ENCODE measurements at regions not wholly inside any gene's neighbourhood (a gene's known extent, or its start where the extent isn't known, plus 50 kb on each side); places are given as distances from the start of the nearest gene placed in this dataset.
"Not testable (repeated sequence)": the region's sequence is repeated elsewhere in the genome, so short reads cannot be mapped to it uniquely, and the experiment has no call there.

GRCh38 chr7:29637374-29637773 is 73.7 kb downstream of the PRR15 start:
- Histone ChIP-seq H3K9ac (ENCODE audit: low read depth in 1 of 2, low read length in 2 of 2) (no peak overlapping the region), H3K27me3 (ENCODE audit: control insufficient read depth in 4 of 4, insufficient read depth in 4 of 4, low read length in 3 of 4) (no peaks in the 10 kb centered on the region), H3K4me1 (ENCODE audit: control insufficient read depth in 4 of 4, insufficient read depth in 4 of 4, low read length in 3 of 4) (no peaks in the 10 kb centered on the region), H3K9me3 (ENCODE audit: control insufficient read depth in 4 of 4, low read length in 3 of 4) (no peaks in the 10 kb centered on the region), H3K27ac (ENCODE audit: low read depth in 1 of 2, low read length in 2 of 2) (no peak overlapping the region), H3K36me3 (ENCODE audit: control insufficient read depth in 4 of 4, insufficient read depth in 3 of 4, low read depth in 1 of 4, low read length in 3 of 4) (no peaks in the 10 kb centered on the region), H3K4me3 (ENCODE audit: low read depth in 1 of 3, low read length in 3 of 3) (no peak overlapping the region)
- DNase-seq (ENCODE audit: low spot score) = no peak
- TF ChIP-seq YY1 (IDR thresholded peaks at IDR 0.05) = no peak
- TF ChIP-seq, protein P1, sequence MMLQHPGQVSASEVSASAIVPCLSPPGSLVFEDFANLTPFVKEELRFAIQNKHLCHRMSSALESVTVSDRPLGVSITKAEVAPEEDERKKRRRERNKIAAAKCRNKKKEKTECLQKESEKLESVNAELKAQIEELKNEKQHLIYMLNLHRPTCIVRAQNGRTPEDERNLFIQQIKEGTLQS (IDR thresholded peaks at IDR 0.05) = no peak
- WGBS = 96% methylated on average over 8 of the region's 8 CpGs

DNA sequence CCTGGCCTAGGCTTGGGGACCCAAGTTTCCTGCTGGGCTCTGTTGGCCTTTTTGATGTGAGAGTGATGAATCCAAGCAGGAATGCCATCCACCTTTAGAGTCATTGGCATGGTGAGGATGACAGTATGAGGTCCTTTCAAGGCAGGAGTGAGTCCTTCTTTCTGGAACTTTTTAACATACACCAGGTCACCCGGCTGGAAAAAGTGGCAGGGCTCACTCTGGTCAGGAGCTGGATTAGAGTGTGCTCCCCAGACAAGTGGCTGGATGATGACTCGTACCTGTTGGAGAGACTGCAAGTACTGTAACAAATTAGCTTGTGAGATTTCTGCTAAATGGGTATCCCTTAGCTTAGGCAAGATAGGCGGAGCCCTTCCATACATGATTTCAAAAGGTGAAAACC is 75.2 kb downstream of the PRR15 start:
- not testable (repeated sequence) for H3K4me1 ChIP-seq (ENCODE audit: control insufficient read depth in 4 of 4, insufficient read depth in 4 of 4, low read length in 3 of 4); H3K36me3 ChIP-seq (ENCODE audit: control insufficient read depth in 4 of 4, insufficient read depth in 3 of 4, low read depth in 1 of 4, low read length in 3 of 4); DNase-seq (ENCODE audit: low spot score); H3K27ac ChIP-seq (ENCODE audit: low read depth in 1 of 2, low read length in 2 of 2); H3K4me3 ChIP-seq (ENCODE audit: low read depth in 1 of 3, low read length in 3 of 3); H3K9me3 ChIP-seq (ENCODE audit: control insufficient read depth in 4 of 4, low read length in 3 of 4); H3K27me3 ChIP-seq (ENCODE audit: control insufficient read depth in 4 of 4, insufficient read depth in 4 of 4, low read length in 3 of 4); H3K9ac ChIP-seq (ENCODE audit: low read depth in 1 of 2, low read length in 2 of 2)
- 96% methylated on average over 3 of the region's 3 CpGs for WGBS

GRCh38 chr7:29639386-29639785 is 75.8 kb downstream of the PRR15 start:
- no peak for TF ChIP-seq NR2F2 (IDR thresholded peaks at IDR 0.05)
- no peak for TF ChIP-seq JUND (IDR thresholded peaks at IDR 0.05)
- TF ChIP-seq, protein P2, sequence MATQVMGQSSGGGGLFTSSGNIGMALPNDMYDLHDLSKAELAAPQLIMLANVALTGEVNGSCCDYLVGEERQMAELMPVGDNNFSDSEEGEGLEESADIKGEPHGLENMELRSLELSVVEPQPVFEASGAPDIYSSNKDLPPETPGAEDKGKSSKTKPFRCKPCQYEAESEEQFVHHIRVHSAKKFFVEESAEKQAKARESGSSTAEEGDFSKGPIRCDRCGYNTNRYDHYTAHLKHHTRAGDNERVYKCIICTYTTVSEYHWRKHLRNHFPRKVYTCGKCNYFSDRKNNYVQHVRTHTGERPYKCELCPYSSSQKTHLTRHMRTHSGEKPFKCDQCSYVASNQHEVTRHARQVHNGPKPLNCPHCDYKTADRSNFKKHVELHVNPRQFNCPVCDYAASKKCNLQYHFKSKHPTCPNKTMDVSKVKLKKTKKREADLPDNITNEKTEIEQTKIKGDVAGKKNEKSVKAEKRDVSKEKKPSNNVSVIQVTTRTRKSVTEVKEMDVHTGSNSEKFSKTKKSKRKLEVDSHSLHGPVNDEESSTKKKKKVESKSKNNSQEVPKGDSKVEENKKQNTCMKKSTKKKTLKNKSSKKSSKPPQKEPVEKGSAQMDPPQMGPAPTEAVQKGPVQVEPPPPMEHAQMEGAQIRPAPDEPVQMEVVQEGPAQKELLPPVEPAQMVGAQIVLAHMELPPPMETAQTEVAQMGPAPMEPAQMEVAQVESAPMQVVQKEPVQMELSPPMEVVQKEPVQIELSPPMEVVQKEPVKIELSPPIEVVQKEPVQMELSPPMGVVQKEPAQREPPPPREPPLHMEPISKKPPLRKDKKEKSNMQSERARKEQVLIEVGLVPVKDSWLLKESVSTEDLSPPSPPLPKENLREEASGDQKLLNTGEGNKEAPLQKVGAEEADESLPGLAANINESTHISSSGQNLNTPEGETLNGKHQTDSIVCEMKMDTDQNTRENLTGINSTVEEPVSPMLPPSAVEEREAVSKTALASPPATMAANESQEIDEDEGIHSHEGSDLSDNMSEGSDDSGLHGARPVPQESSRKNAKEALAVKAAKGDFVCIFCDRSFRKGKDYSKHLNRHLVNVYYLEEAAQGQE (IDR thresholded peaks at IDR 0.05) = no peak
- TF ChIP-seq EGR1 (IDR thresholded peaks at IDR 0.05; ENCODE audit: low read depth in 2 of 2) = no peak
- no peak for TF ChIP-seq RXRA (IDR thresholded peaks at IDR 0.05)
- no peak for TF ChIP-seq MAX (IDR thresholded peaks at IDR 0.05)
- TF ChIP-seq YY1 (IDR thresholded peaks at IDR 0.05) = no peak
- no peak for TF ChIP-seq ZBTB33 (IDR thresholded peaks at IDR 0.05)
- TF ChIP-seq RAD21 (IDR thresholded peaks at IDR 0.05) = no peak
- no peak for TF ChIP-seq HNF4A (conservative IDR thresholded peaks at IDR 0.05)
- TF ChIP-seq, protein P1 (IDR thresholded peaks at IDR 0.05) = no peak
- TF ChIP-seq SP1 (IDR thresholded peaks at IDR 0.05) = no peak
- TF ChIP-seq, protein P3, sequence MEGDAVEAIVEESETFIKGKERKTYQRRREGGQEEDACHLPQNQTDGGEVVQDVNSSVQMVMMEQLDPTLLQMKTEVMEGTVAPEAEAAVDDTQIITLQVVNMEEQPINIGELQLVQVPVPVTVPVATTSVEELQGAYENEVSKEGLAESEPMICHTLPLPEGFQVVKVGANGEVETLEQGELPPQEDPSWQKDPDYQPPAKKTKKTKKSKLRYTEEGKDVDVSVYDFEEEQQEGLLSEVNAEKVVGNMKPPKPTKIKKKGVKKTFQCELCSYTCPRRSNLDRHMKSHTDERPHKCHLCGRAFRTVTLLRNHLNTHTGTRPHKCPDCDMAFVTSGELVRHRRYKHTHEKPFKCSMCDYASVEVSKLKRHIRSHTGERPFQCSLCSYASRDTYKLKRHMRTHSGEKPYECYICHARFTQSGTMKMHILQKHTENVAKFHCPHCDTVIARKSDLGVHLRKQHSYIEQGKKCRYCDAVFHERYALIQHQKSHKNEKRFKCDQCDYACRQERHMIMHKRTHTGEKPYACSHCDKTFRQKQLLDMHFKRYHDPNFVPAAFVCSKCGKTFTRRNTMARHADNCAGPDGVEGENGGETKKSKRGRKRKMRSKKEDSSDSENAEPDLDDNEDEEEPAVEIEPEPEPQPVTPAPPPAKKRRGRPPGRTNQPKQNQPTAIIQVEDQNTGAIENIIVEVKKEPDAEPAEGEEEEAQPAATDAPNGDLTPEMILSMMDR (IDR thresholded peaks at IDR 0.05; ENCODE audit: low read depth, low read length, missing input control) = no peak
- Histone ChIP-seq H3K36me3 (ENCODE audit: control insufficient read depth in 4 of 4, insufficient read depth in 3 of 4, low read depth in 1 of 4, low read length in 3 of 4) (no peaks in the 10 kb centered on the region), H3K9me3 (ENCODE audit: control insufficient read depth in 4 of 4, low read length in 3 of 4) (no peaks in the 10 kb centered on the region), H3K4me1 (ENCODE audit: control insufficient read depth in 4 of 4, insufficient read depth in 4 of 4, low read length in 3 of 4) (no peaks in the 10 kb centered on the region), H3K27ac (ENCODE audit: low read depth in 1 of 2, low read length in 2 of 2) (no peak overlapping the region), H3K27me3 (ENCODE audit: control insufficient read depth in 4 of 4, insufficient read depth in 4 of 4, low read length in 3 of 4) (no peaks in the 10 kb centered on the region), H3K4me3 (ENCODE audit: low read depth in 1 of 3, low read length in 3 of 3) (no peak overlapping the region), H3K9ac (ENCODE audit: low read depth in 1 of 2, low read length in 2 of 2) (no peak overlapping the region)
- no peak for DNase-seq (ENCODE audit: low spot score)
- WGBS = 92% methylated on average over 5 of the region's 5 CpGs
